GM23248 (cell line): ENCODE measurements at regions not wholly inside any gene's neighbourhood (a gene's known extent, or its start where the extent isn't known, plus 50 kb on each side); places are given as distances from the start of the nearest gene placed in this dataset.

Experiments used
- EZH2 ChIP-seq: fragments of 200-600 bp; sonication (generic); IDR thresholded peaks from 2 replicates; pipeline ENCODE4 v1.6.1; 2018; ENCODE audit warnings: antibody characterized with exemption, mild to moderate bottlenecking; ENCODE audit not compliant: insufficient read depth, poor library complexity, severe bottlenecking
- EZH2phosphoT487 ChIP-seq: fragments of 200-600 bp; sonication (generic); IDR thresholded peaks from 2 replicates; pipeline ENCODE4 v1.6.1; 2018; ENCODE audit warnings: antibody characterized with exemption, moderate library complexity, mild to moderate bottlenecking, low read depth; ENCODE audit not compliant: insufficient read depth

DNA sequence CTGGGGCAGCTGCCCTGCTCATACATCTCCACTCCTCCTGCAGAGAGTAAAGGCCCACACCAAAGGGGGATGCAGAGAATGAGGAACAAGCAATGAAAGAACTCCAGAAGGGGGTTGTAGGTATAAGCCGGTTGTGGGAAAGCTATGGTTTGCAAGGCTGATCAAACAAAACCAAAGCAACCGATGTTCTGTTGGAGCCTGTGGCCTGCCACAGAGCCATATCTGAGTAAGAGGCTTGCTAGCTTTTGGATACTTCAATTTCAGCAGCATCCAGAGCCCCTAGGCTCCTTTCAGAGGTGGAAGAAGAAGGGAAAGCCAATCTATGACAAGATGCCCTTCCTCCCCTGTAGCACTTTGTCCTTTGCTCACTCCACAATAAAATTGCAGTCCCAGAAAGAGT is 163.2 kb downstream of the RRAGC start:
- no peak for TF ChIP-seq EZH2
- no peak for TF ChIP-seq EZH2phosphoT487
